Vagina (tissue), 2 donors: ENCODE measurements at regions not wholly inside any gene's neighbourhood (a gene's known extent, or its start where the extent isn't known, plus 50 kb on each side); places are given as distances from the start of the nearest gene placed in this dataset.

Experiments used
- CTCF ChIP-seq, 3 experiments: fragments of 450-650 bp in 2 of 3; fragments of 200-600 bp in 1 of 3; sonication (generic) in 1 of 3; IDR thresholded peaks; one replicate each; pipeline ENCODE4 v1.5.1; 2017 to 2019; ENCODE audit warnings: antibody characterized with exemption in 3 of 3, mild to moderate bottlenecking in 2 of 3, moderate library complexity in 2 of 3
- POLR2A ChIP-seq, 2 donors: fragments of 450-650 bp; IDR thresholded peaks; one replicate each; pipeline ENCODE4 v1.6.1; 2017; ENCODE audit warnings: antibody characterized with exemption in 2 of 2, mild to moderate bottlenecking in 2 of 2, moderate library complexity in 2 of 2
- POLR2AphosphoS5 ChIP-seq, 2 donors: sonication (generic); formaldehyde crosslinking; IDR thresholded peaks; one replicate each; pipeline ENCODE4 v1.9.0; 2017; ENCODE audit warnings: antibody characterized with exemption in 2 of 2, mild to moderate bottlenecking in 2 of 2, low read depth in 1 of 2; ENCODE audit not compliant: insufficient read depth in 1 of 2

- no peak for TF ChIP-seq CTCF (IDR thresholded peaks at IDR 0.05)
- no peak for TF ChIP-seq POLR2AphosphoS5 (IDR thresholded peaks at IDR 0.05; ENCODE audit: insufficient read depth in 1 of 2, low read depth in 1 of 2)
- no peak for TF ChIP-seq POLR2A (IDR thresholded peaks at IDR 0.05)
Observed at GRCh38 chr16:17939723-17940122, 396.8 kb downstream of the NPIPA8 start.
